Smooth muscle cell (in vitro differentiated cells): ENCODE measurements at regions not wholly inside any gene's neighbourhood (a gene's known extent, or its start where the extent isn't known, plus 50 kb on each side); places are given as distances from the start of the nearest gene placed in this dataset.
"Not testable (repeated sequence)": the region's sequence is repeated elsewhere in the genome, so short reads cannot be mapped to it uniquely, and the experiment has no call there.

Source experiments
- DNase-seq: peaks from one replicate; lab custom pipeline; 2025; ENCODE audit not compliant: unreplicated experiment; lab: John Stamatoyannopoulos, UW
- H2AFZ ChIP-seq: fragments of 200-600 bp; sonication (generic); 2 replicates; pipeline ENCODE4 v1.6.0; 2016; ENCODE audit warnings: antibody characterized with exemption, low read depth, mild to moderate bottlenecking
- H3F3A ChIP-seq: fragments of 200-600 bp; sonication (generic); 2 replicates; pipeline ENCODE4 v1.6.0; 2017; ENCODE audit warnings: antibody characterized with exemption, low read depth
- H3K27ac ChIP-seq: fragments of 200-600 bp; sonication (generic); 2 replicates; pipeline ENCODE4 v1.5.1; 2016; ENCODE audit warnings: low read depth, mild to moderate bottlenecking
- H3K27me3 ChIP-seq: fragments of 200-600 bp; sonication (generic); 2 replicates; pipeline ENCODE4 v1.6.1; 2016; ENCODE audit warnings: low read depth, mild to moderate bottlenecking
- H3K36me3 ChIP-seq: fragments of 200-600 bp; sonication (generic); 2 replicates; pipeline ENCODE4 v1.5.1; 2016; ENCODE audit warnings: low read depth
- H3K4me1 ChIP-seq: fragments of 200-600 bp; sonication (generic); 2 replicates; pipeline ENCODE4 v1.5.1; 2016; ENCODE audit warnings: low read depth
- H3K4me2 ChIP-seq: fragments of 200-600 bp; sonication (generic); 2 replicates; pipeline ENCODE4 v1.6.0; 2016; ENCODE audit warnings: mild to moderate bottlenecking
- H3K4me3 ChIP-seq: fragments of 200-600 bp; sonication (generic); 2 replicates; pipeline ENCODE4 v1.5.1; 2016; ENCODE audit warnings: mild to moderate bottlenecking
- H3K79me2 ChIP-seq: fragments of 200-600 bp; sonication (generic); 2 replicates; pipeline ENCODE4 v1.6.0; 2016; ENCODE audit warnings: low read depth, mild to moderate bottlenecking
- H3K9ac ChIP-seq: fragments of 200-600 bp; sonication (generic); 2 replicates; pipeline ENCODE4 v1.6.0; 2016; ENCODE audit warnings: low read depth
- H3K9me3 ChIP-seq: fragments of 200-600 bp; sonication (generic); replicated peaks from 2 replicates; pipeline ENCODE4 v1.5.1; 2016; ENCODE audit warnings: low read depth
- H4K20me1 ChIP-seq: fragments of 200-600 bp; sonication (generic); 2 replicates; pipeline ENCODE4 v1.6.0; 2016; ENCODE audit warnings: low read depth
- CTCF ChIP-seq: fragments of 200-600 bp; sonication (generic); IDR thresholded peaks from 2 replicates; pipeline ENCODE4 v1.5.1; 2017; ENCODE audit warnings: borderline replicate concordance, mild to moderate bottlenecking, antibody characterized with exemption; ENCODE audit not compliant: insufficient read depth, poor library complexity, severe bottlenecking
- WGBS: methylation state at CpG from one replicate; pipeline ENCODE4 v1.1.7; 2016; ENCODE audit warnings: low lambda C conversion rate; 5-methylcytosine and 5-hydroxymethylcytosine counted together

- no peak overlapping the region for H3K9ac ChIP-seq
- peaks cover 8% of the 10 kb centered on the region for H3F3A ChIP-seq
- H3K36me3 ChIP-seq = no peaks in the 10 kb centered on the region
- no peak for DNase-seq
- peaks cover 5% of the 10 kb centered on the region for H3K4me1 ChIP-seq
- no peak overlapping the region for H3K4me3 ChIP-seq
- WGBS = 84% methylated on average over 2 of the region's 2 CpGs
- no peaks in the 10 kb centered on the region for H3K9me3 ChIP-seq
- no peak for TF ChIP-seq CTCF
- no peak overlapping the region for H3K4me2 ChIP-seq
- no peaks in the 10 kb centered on the region for H3K79me2 ChIP-seq
- H3K27ac ChIP-seq = no peak overlapping the region
- H3K27me3 ChIP-seq = peaks cover 6% of the 10 kb centered on the region
- H2AFZ ChIP-seq = no peak overlapping the region
- H4K20me1 ChIP-seq = no peaks in the 10 kb centered on the region
Measured at GRCh38 chr3:106349191-106349881, 480.5 kb upstream of the CBLB start.

DNA sequence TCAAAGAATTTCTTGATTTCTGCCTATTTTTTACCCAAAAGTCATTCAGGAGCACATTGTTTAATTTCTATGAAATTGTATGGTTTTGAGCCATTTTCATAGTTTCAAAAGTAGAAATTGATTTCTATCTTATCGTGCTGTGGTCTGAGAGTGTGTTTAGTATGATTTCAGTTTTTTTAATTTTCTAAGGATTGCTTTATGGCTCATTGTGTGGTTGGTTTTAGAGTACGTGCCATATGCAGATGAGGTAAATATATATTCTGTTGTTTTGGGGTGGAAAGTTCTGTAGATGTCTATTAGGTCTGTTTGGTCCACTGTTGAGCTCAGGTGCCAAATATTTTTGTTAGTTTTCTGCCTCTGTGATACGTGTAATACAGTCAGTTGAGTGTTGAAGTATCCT lies 487.1 kb upstream of the CBLB start:
- H3K79me2 ChIP-seq = no peaks in the 10 kb centered on the region
- no peaks in the 10 kb centered on the region for H3F3A ChIP-seq
- H3K27ac ChIP-seq = no peak overlapping the region
- H2AFZ ChIP-seq = no peak overlapping the region
- H3K27me3 ChIP-seq = no peaks in the 10 kb centered on the region
- H3K9ac ChIP-seq = no peak overlapping the region
- H3K9me3 ChIP-seq = no peaks in the 10 kb centered on the region
- no peak overlapping the region for H3K4me2 ChIP-seq
- H3K36me3 ChIP-seq = no peaks in the 10 kb centered on the region
- no peaks in the 10 kb centered on the region for H3K4me1 ChIP-seq
- DNase-seq = no peak
- no peak overlapping the region for H3K4me3 ChIP-seq
- 95% methylated on average over 3 of the region's 3 CpGs for WGBS
- no peaks in the 10 kb centered on the region for H4K20me1 ChIP-seq
- TF ChIP-seq CTCF = no peak

DNA sequence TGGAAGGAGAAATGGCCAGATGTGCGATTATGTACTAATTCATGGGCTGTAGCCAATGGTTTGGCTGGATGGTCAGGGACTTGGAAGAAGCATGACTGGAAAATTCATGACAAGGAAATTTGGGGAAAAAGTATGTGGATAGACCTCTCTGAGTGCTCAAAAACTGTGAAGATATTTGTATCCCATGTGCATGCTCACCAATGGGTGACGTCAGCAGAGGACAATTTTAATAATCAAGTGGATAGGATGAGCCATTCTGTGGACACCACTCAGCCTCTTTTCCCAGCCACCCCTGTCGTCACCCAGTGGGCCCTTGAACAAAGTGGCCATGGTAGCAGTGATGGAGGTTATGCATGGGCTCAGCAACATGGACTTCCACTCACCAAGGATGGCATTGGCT lies 490.9 kb upstream of the CBLB start:
- Histone ChIP-seq H3K27me3 (no peaks in the 10 kb centered on the region), H4K20me1 (no peaks in the 10 kb centered on the region), H2AFZ (no peak overlapping the region), H3K4me3 (no peak overlapping the region), H3K4me2 (no peak overlapping the region), H3K79me2 (no peaks in the 10 kb centered on the region), H3K27ac (no peak overlapping the region), H3K9ac (no peak overlapping the region), H3K9me3 (no peaks in the 10 kb centered on the region), H3K4me1 (no peaks in the 10 kb centered on the region), H3F3A (no peaks in the 10 kb centered on the region), H3K36me3 (no peaks in the 10 kb centered on the region)
- no peak for TF ChIP-seq CTCF
- no peak for DNase-seq
- WGBS = 88% methylated on average over 3 of the region's 3 CpGs

GRCh38 chr3:106360901-106361300 lies 492.1 kb upstream of the CBLB start:
- not testable (repeated sequence) for H3K27ac ChIP-seq, H3K9ac ChIP-seq, H2AFZ ChIP-seq, H3K79me2 ChIP-seq, H3K4me3 ChIP-seq, H3K4me1 ChIP-seq, H3K36me3 ChIP-seq, H3K27me3 ChIP-seq, H3F3A ChIP-seq, H3K9me3 ChIP-seq, H4K20me1 ChIP-seq, DNase-seq, H3K4me2 ChIP-seq
- WGBS = 100% methylated on average over 1 of the region's 1 CpG
